ENCODE measurements at regions not wholly inside any gene's neighbourhood (a gene's known extent, or its start where the extent isn't known, plus 50 kb on each side); places are given as distances from the start of the nearest gene placed in this dataset.

DNA sequence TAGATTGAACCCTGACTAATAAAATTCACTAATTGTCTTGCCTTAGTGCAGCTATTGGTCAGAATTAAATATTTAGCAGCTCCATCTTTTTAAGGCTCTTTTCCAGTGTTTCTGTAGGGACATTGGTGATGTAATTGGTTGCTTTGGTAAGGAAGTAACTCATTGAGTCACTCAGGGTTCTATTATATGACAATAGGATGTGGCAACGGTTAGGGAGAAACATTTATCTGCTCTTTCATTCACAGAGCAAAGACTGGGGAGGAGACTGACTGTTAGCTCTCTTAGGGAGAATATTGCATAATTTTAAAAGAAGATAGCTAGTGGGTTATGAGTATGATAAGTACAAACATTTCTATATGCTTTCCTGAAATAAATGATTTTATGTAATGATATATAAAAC, 616.5 kb downstream of the TRHDE start:
- TF ChIP-seq, protein P1, sequence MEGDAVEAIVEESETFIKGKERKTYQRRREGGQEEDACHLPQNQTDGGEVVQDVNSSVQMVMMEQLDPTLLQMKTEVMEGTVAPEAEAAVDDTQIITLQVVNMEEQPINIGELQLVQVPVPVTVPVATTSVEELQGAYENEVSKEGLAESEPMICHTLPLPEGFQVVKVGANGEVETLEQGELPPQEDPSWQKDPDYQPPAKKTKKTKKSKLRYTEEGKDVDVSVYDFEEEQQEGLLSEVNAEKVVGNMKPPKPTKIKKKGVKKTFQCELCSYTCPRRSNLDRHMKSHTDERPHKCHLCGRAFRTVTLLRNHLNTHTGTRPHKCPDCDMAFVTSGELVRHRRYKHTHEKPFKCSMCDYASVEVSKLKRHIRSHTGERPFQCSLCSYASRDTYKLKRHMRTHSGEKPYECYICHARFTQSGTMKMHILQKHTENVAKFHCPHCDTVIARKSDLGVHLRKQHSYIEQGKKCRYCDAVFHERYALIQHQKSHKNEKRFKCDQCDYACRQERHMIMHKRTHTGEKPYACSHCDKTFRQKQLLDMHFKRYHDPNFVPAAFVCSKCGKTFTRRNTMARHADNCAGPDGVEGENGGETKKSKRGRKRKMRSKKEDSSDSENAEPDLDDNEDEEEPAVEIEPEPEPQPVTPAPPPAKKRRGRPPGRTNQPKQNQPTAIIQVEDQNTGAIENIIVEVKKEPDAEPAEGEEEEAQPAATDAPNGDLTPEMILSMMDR (IDR thresholded peaks at IDR 0.05; ENCODE audit: poor library complexity): no peak
- TF ChIP-seq EZH2 (IDR thresholded peaks at IDR 0.05; ENCODE audit: borderline replicate concordance) (no peak), EZH2phosphoT487 (IDR thresholded peaks at IDR 0.05; ENCODE audit: low read depth, severe bottlenecking, unreplicated experiment) (no peak)

All from hepatocyte (in vitro differentiated cells).